ENCODE measurements at regions not wholly inside any gene's neighbourhood (a gene's known extent, or its start where the extent isn't known, plus 50 kb on each side); places are given as distances from the start of the nearest gene placed in this dataset.

- Histone ChIP-seq H3K4me3 (ENCODE audit: low read depth in 2 of 2, low read length in 1 of 2) (no peak overlapping the region), H3K9ac (no peak overlapping the region), H2AFZ (ENCODE audit: low read depth) (no peak overlapping the region), H3K79me2 (ENCODE audit: insufficient read depth) (no peaks in the 10 kb centered on the region), H3K27me3 (ENCODE audit: insufficient read depth) (peaks cover 10% of the 10 kb centered on the region; the same call in 1 of the 2 replicates), H3F3A (replicated peaks; ENCODE audit: insufficient read depth) (peaks cover 15% of the 10 kb centered on the region), H3K27ac (ENCODE audit: low read depth in 2 of 2, low read length in 1 of 2) (no peak overlapping the region), H3K4me1 (ENCODE audit: control insufficient read depth in 1 of 2, insufficient read depth in 2 of 2, low read depth in 1 of 2, low read length in 1 of 2) (no peaks in the 10 kb centered on the region; a peak in 2 of 4 replicates), H3K9me2 (no peaks in the 10 kb centered on the region), H3K4me2 (no peak overlapping the region), H3K36me3 (replicated peaks in 1 of 2; ENCODE audit: control insufficient read depth in 1 of 2, insufficient read depth in 2 of 2, low read length in 1 of 2) (no peaks in the 10 kb centered on the region), H3K9me3 (no peaks in the 10 kb centered on the region), H4K20me1 (ENCODE audit: insufficient read depth) (no peaks in the 10 kb centered on the region)
- ChIA-PET POLR2A (no interaction called here), CTCF (interaction anchor here (0.6 to 1.5 kb wide), 2 partner anchors 12 kb away, joined by 3 to 9 read pairs; no protein-coding TSS in a partner anchor)
- TF ChIP-seq EP300 (IDR thresholded peaks at IDR 0.05; ENCODE audit: borderline replicate concordance in 1 of 2, low read depth in 1 of 2, low read length in 1 of 2) (no peak), FOXM1 (IDR thresholded peaks at IDR 0.05; ENCODE audit: low read depth) (no peak), MEF2A (IDR thresholded peaks at IDR 0.05; ENCODE audit: borderline replicate concordance, low read depth) (no peak), RCOR1 (IDR thresholded peaks at IDR 0.05; ENCODE audit: low read length) (no peak), GABPA (IDR thresholded peaks at IDR 0.05; ENCODE audit: low read depth) (no peak), NRF1 (IDR thresholded peaks at IDR 0.05; ENCODE audit: low read depth, low read length) (no peak), YY1 (IDR thresholded peaks at IDR 0.05; ENCODE audit: low read depth) (no peak), GATA2 (CRISPR knock-in tag; IDR thresholded peaks at IDR 0.05) (no peak), ELF1 (IDR thresholded peaks at IDR 0.05) (no peak), MXI1 (IDR thresholded peaks at IDR 0.05; ENCODE audit: low read depth, low read length) (no peak), TAF1 (IDR thresholded peaks at IDR 0.05; ENCODE audit: borderline replicate concordance, low read depth, low read length) (no peak)
- TF ChIP-seq, protein P1, sequence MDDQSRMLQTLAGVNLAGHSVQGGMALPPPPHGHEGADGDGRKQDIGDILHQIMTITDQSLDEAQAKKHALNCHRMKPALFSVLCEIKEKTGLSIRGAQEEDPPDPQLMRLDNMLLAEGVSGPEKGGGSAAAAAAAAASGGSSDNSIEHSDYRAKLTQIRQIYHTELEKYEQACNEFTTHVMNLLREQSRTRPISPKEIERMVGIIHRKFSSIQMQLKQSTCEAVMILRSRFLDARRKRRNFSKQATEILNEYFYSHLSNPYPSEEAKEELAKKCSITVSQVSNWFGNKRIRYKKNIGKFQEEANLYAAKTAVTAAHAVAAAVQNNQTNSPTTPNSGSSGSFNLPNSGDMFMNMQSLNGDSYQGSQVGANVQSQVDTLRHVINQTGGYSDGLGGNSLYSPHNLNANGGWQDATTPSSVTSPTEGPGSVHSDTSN (IDR thresholded peaks at IDR 0.05) = no peak
- TF ChIP-seq, protein P2, sequence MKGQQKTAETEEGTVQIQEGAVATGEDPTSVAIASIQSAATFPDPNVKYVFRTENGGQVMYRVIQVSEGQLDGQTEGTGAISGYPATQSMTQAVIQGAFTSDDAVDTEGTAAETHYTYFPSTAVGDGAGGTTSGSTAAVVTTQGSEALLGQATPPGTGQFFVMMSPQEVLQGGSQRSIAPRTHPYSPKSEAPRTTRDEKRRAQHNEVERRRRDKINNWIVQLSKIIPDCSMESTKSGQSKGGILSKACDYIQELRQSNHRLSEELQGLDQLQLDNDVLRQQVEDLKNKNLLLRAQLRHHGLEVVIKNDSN (IDR thresholded peaks at IDR 0.05; ENCODE audit: borderline replicate concordance, low read depth) = no peak
- 25% methylated on average over 8 of the region's 8 CpGs for WGBS (ENCODE audit: low lambda C conversion rate)
- no peak for DNase-seq
Observed at GRCh38 chr7:22572292-22572691, 72.3 kb upstream of the STEAP1B start.

DNA sequence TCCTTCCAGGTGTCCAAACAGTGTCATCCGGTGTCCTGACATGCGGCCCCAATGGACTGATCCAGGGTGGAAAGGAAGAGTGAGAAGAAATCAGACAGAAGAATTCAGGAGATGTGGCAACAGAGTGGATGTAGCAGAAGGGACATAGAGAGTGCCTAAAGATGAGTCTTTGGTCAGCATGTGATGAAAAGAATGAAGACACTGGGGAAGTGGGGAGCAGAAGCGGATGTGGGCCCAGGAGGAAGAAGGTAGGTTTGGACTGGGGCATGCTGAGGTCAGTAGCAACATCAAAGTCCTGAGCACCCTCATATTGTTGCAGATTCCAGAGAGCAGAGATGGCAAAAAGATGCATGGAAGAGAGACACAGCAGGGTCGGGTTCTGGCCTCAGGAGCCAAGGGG, 71.8 kb upstream of the STEAP1B start:
- no peak for TF ChIP-seq NRF1 (IDR thresholded peaks at IDR 0.05; ENCODE audit: low read depth, low read length)
- DNase-seq = no peak
- Histone ChIP-seq H3K79me2 (ENCODE audit: insufficient read depth) (no peaks in the 10 kb centered on the region), H2AFZ (ENCODE audit: low read depth) (no peak overlapping the region), H3K36me3 (replicated peaks in 1 of 2; ENCODE audit: control insufficient read depth in 1 of 2, insufficient read depth in 2 of 2, low read length in 1 of 2) (no peaks in the 10 kb centered on the region), H3K9me2 (no peaks in the 10 kb centered on the region), H3K27ac (ENCODE audit: low read depth in 2 of 2, low read length in 1 of 2) (no peak overlapping the region), H3K9ac (no peak overlapping the region), H4K20me1 (ENCODE audit: insufficient read depth) (no peaks in the 10 kb centered on the region), H3K4me1 (ENCODE audit: control insufficient read depth in 1 of 2, insufficient read depth in 2 of 2, low read depth in 1 of 2, low read length in 1 of 2) (no peaks in the 10 kb centered on the region; a peak in 1 of 4 replicates), H3K4me2 (no peak overlapping the region), H3K9me3 (no peaks in the 10 kb centered on the region), H3K27me3 (ENCODE audit: insufficient read depth) (peaks cover 10% of the 10 kb centered on the region; the same call in 1 of the 2 replicates), H3F3A (replicated peaks; ENCODE audit: insufficient read depth) (peaks cover 16% of the 10 kb centered on the region), H3K4me3 (ENCODE audit: low read depth in 2 of 2, low read length in 1 of 2) (no peak overlapping the region)
- CTCF ChIA-PET = interaction anchor here (0.6 to 2.7 kb wide), 2 partner anchors 11 to 12 kb away, joined by 3 to 13 read pairs; no protein-coding TSS in a partner anchor
- POLR2A ChIA-PET = no interaction called here
- WGBS (ENCODE audit: low lambda C conversion rate) = 35% methylated on average over 4 of the region's 4 CpGs

Data from SK-N-SH (cell line).